Type B pancreatic cell (in vitro differentiated cells): ENCODE measurements at regions not wholly inside any gene's neighbourhood (a gene's known extent, or its start where the extent isn't known, plus 50 kb on each side); places are given as distances from the start of the nearest gene placed in this dataset.

Source experiments
- DNase-seq: peaks from one replicate; pipeline ENCODE4 v3.0.0; 2021; ENCODE audit warnings: mixed read lengths; ENCODE audit not compliant: unreplicated experiment; ENCODE audit errors: extremely low spot score
- H3K27ac Mint-ChIP-seq: 2 replicates; pipeline ENCODE4 v1.8.0; 2021; ENCODE audit warnings: mild to moderate bottlenecking, mixed read lengths
- H3K27me3 Mint-ChIP-seq: 2 replicates; pipeline ENCODE4 v1.8.0; 2021; ENCODE audit warnings: mixed read lengths
- H3K36me3 Mint-ChIP-seq: 2 replicates; pipeline ENCODE4 v1.8.0; 2021; ENCODE audit warnings: mixed read lengths
- H3K4me1 Mint-ChIP-seq: one replicate; pipeline ENCODE4 v1.8.0; 2021; ENCODE audit warnings: mixed read lengths; ENCODE audit not compliant: unreplicated experiment
- H3K4me3 Mint-ChIP-seq: 2 replicates; pipeline ENCODE4 v1.8.0; 2021; ENCODE audit warnings: mild to moderate bottlenecking, mixed read lengths
- H3K9me3 Mint-ChIP-seq: 2 replicates; pipeline ENCODE4 v1.8.0; 2021; ENCODE audit warnings: mixed read lengths
- TF ChIP-seq, protein P1 (sequence below): fragments of 200-600 bp; sonication (generic); conservative IDR thresholded peaks from 2 replicates; pipeline ENCODE4 v1.5.0; 2021; ENCODE audit warnings: antibody characterized with exemption, mild to moderate bottlenecking

DNA sequence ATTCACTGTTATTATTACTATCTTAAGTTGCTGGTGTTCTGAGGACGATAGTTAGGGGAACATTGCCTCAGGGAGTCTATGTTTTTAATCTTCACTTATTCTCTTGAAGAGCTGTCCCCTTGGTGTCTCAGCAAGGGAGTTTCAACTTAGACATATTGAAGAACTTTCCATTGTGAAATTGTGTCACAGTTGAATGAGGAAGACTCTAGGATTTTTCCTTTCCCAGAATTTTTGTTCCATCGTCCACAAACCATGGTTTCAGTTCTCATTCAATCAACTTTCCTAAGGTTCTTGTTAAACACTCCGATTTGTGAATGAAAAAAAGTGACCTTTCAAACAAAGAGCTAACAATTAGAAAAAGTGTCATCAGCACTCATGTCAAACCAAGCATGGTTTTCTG lies 128.3 kb downstream of the GATA3 start:
- peaks cover 6% of the 10 kb centered on the region for H3K4me1 Mint-ChIP-seq
- no peak overlapping the region for H3K27ac Mint-ChIP-seq
- H3K27me3 Mint-ChIP-seq: peaks cover 4% of the 10 kb centered on the region

DNA sequence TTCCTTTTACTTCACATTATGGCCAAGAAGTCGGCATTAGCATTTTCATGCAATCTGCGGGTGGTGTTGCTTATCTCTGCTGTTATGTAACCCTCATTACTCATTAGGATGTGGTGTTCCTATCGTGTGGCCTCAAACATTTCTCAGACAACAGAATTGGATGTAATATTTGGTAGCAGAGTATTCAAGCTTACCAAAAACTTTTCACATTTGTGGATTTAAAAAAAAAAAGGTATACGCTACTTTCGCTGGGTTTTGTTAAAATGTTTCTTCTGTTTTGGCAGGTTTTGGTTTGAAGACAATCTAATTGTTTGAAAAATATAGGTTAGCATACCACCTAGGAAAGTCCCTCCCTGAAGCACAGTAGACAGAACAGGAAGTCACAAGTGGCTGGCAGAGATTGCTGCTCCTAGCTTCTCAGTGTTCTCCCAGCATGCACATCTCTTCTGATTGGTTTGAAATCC lies 128.8 kb downstream of the GATA3 start:
- Mint-ChIP-seq H3K4me3 (no peak overlapping the region), H3K4me1 (peaks cover 6% of the 10 kb centered on the region), H3K27me3 (peaks cover 8% of the 10 kb centered on the region), H3K36me3 (no peaks in the 10 kb centered on the region), H3K9me3 (no peaks in the 10 kb centered on the region), H3K27ac (no peak overlapping the region)
- TF ChIP-seq, protein P1, sequence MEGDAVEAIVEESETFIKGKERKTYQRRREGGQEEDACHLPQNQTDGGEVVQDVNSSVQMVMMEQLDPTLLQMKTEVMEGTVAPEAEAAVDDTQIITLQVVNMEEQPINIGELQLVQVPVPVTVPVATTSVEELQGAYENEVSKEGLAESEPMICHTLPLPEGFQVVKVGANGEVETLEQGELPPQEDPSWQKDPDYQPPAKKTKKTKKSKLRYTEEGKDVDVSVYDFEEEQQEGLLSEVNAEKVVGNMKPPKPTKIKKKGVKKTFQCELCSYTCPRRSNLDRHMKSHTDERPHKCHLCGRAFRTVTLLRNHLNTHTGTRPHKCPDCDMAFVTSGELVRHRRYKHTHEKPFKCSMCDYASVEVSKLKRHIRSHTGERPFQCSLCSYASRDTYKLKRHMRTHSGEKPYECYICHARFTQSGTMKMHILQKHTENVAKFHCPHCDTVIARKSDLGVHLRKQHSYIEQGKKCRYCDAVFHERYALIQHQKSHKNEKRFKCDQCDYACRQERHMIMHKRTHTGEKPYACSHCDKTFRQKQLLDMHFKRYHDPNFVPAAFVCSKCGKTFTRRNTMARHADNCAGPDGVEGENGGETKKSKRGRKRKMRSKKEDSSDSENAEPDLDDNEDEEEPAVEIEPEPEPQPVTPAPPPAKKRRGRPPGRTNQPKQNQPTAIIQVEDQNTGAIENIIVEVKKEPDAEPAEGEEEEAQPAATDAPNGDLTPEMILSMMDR: no peak
- no peak for DNase-seq

More for the DNA sequence above, 128.3 kb downstream of the GATA3 start:
- no peak overlapping the region for H3K4me3 Mint-ChIP-seq
- no peaks in the 10 kb centered on the region for H3K36me3 Mint-ChIP-seq
- no peaks in the 10 kb centered on the region for H3K9me3 Mint-ChIP-seq
- TF ChIP-seq, protein P1: no peak
- DNase-seq: no peak

DNA sequence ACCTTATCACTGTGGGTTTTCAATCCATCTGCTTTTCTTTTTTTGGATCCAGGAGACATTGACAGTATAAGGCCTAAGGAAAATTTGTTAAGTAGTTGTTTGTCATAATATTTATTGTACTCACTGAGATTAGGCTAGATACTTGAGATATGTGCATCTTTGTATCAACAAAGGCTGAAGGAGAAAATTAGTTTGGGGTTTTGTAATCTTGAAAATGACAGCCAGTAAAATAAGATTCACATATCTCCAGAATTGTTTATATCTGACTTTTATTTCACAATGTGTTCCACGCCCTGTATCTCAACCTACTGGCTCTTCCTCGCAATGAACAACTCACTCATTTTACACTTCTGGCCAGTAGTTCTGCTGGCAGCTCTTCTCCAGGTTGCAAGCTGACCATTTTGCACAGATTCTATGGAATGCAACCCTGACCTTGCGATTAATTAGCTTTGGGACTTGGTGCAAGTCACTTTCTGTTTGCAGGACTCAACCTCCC lies 132.7 kb downstream of the GATA3 start:
- H3K27ac Mint-ChIP-seq: no peak overlapping the region
- H3K27me3 Mint-ChIP-seq: peaks cover 19% of the 10 kb centered on the region
- peaks cover 9% of the 10 kb centered on the region for H3K4me1 Mint-ChIP-seq
- no peak overlapping the region for H3K4me3 Mint-ChIP-seq
- TF ChIP-seq, protein P1: no peak
- no peaks in the 10 kb centered on the region for H3K36me3 Mint-ChIP-seq
- DNase-seq: no peak
- H3K9me3 Mint-ChIP-seq: peaks cover 10% of the 10 kb centered on the region

DNA sequence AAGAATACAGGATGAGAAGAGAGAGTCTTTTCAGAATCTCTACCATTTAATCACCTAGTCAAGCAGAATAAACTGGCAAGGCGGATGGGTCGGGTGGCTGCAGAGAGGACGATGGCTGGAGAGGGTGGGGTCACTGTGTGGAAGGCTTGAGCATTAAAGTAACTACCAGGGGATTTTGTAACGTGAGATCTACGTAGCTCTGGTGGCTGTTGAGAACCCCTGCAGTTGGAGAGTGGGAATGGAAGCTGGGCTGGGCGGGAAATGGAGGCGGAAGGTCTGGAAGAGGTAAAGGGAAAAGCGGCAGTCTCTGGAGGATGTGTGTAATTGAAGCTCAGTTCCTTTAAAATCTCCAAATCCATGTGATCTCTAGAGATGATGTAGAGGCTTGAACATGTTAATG lies 135.0 kb downstream of the GATA3 start:
- Mint-ChIP-seq H3K27me3 (peaks cover 23% of the 10 kb centered on the region), H3K9me3 (peaks cover 10% of the 10 kb centered on the region), H3K4me1 (peaks cover 9% of the 10 kb centered on the region), H3K4me3 (no peak overlapping the region), H3K36me3 (no peaks in the 10 kb centered on the region), H3K27ac (no peak overlapping the region)
- TF ChIP-seq, protein P1: no peak
- no peak for DNase-seq

DNA sequence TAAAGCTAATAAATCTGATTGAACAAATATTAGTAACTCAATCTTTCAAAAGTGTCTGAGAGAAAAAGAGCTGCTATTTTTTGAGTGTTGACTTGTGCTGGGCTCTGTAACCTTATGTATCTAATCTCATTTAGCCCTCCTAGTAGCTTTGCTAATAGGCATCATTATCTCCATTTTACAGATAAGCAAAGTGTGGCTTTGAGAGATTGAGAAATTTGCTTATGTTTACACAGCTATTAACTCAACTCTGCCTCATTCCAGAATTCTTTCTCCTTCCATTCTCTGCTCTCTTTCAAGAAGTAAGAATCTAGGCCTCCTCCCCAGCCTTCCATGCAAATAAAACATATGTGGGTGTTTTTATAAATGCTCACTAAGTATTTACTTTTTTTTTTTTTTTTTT lies 137.8 kb downstream of the GATA3 start:
- Mint-ChIP-seq H3K9me3 (peaks cover 10% of the 10 kb centered on the region), H3K36me3 (no peaks in the 10 kb centered on the region), H3K27me3 (peaks cover 25% of the 10 kb centered on the region), H3K4me1 (peaks cover 9% of the 10 kb centered on the region), H3K27ac (no peak overlapping the region), H3K4me3 (no peak overlapping the region)
- DNase-seq: no peak
- TF ChIP-seq, protein P1: no peak

DNA sequence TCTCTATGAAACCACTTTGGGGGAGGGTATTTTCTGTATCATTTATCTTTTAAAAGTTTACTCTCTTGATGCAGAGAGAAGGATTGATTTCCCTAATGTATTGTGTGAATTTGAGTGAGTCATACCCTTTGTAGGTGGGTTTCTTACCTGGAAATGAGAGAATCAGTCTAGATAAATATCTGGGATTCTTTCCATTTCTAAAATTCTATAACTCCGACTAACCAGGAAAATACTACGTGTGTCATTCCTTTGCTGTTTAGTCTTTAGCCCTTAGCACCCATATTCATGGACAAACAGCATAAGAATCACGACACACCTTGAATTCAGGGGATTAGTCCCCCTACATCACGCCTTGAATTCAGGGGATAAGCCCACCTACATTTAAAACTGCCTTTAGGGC lies 139.1 kb downstream of the GATA3 start:
- H3K4me1 Mint-ChIP-seq: peaks cover 9% of the 10 kb centered on the region
- H3K4me3 Mint-ChIP-seq: no peak overlapping the region
- no peak for DNase-seq
- TF ChIP-seq, protein P1: no peak
- peaks cover 17% of the 10 kb centered on the region for H3K27me3 Mint-ChIP-seq
- H3K27ac Mint-ChIP-seq: peak overlapping the region; percentile 84
- H3K36me3 Mint-ChIP-seq: no peaks in the 10 kb centered on the region
- H3K9me3 Mint-ChIP-seq: peaks cover 10% of the 10 kb centered on the region
